ENCODE measurements at regions not wholly inside any gene's neighbourhood (a gene's known extent, or its start where the extent isn't known, plus 50 kb on each side); places are given as distances from the start of the nearest gene placed in this dataset.

- peak; percentile 19 for DNase-seq
Observed at GRCh38 chr18:7492385-7492784, 74.7 kb upstream of the PTPRM start.

GRCh38 chr18:7497081-7497480, 70.0 kb upstream of the PTPRM start:
- no peak for DNase-seq

GRCh38 chr18:7511106-7511505, 56.0 kb upstream of the PTPRM start:
- DNase-seq: no peak

- DNase-seq: no peak
Observed at GRCh38 chr18:7512348-7512747, 54.8 kb upstream of the PTPRM start.

GRCh38 chr18:7512990-7513389, 54.1 kb upstream of the PTPRM start:
- DNase-seq: no peak

- no peak for DNase-seq
Observed at GRCh38 chr18:7514796-7515440, 52.2 kb upstream of the PTPRM start.

GRCh38 chr18:7516266-7517117, 50.6 kb upstream of the PTPRM start:
- DNase-seq: peak; percentile 9
